Activated naive CD8-positive, alpha-beta T cell treated with anti-CD3 and anti-CD28 coated beads, Interleukin-2, amount 50 U/mL, for 24 hours (primary cell): ENCODE measurements at regions not wholly inside any gene's neighbourhood (a gene's known extent, or its start where the extent isn't known, plus 50 kb on each side); places are given as distances from the start of the nearest gene placed in this dataset.
A peak's percentile ranks its signal among the peaks of the same experiment; 100 is the strongest.
"Not testable (repeated sequence)": the region's sequence is repeated elsewhere in the genome, so short reads cannot be mapped to it uniquely, and the experiment has no call there.

Source experiments
- ATAC-seq: fragments of 150-1000 bp; cut with Tn5 transposase; one replicate; pipeline ENCODE4 v1.10.0; 2021
- DNase-seq: peaks from one replicate; pipeline ENCODE4 v3.0.0; 2021
- H3K27ac Mint-ChIP-seq: one replicate; pipeline ENCODE4 v1.8.0; 2021; ENCODE audit warnings: mild to moderate bottlenecking, mixed read lengths
- H3K27me3 Mint-ChIP-seq: one replicate; pipeline ENCODE4 v1.8.0; 2021; ENCODE audit warnings: mixed read lengths
- H3K36me3 Mint-ChIP-seq: one replicate; pipeline ENCODE4 v1.8.0; 2021; ENCODE audit warnings: low read depth, mixed read lengths
- H3K4me1 Mint-ChIP-seq: one replicate; pipeline ENCODE4 v1.8.0; 2021; ENCODE audit warnings: mixed read lengths
- H3K4me3 Mint-ChIP-seq: one replicate; pipeline ENCODE4 v1.8.0; 2021; ENCODE audit warnings: mild to moderate bottlenecking, moderate library complexity, mixed read lengths
- H3K9me3 Mint-ChIP-seq: one replicate; pipeline ENCODE4 v1.8.0; 2021; ENCODE audit warnings: mixed read lengths

DNA sequence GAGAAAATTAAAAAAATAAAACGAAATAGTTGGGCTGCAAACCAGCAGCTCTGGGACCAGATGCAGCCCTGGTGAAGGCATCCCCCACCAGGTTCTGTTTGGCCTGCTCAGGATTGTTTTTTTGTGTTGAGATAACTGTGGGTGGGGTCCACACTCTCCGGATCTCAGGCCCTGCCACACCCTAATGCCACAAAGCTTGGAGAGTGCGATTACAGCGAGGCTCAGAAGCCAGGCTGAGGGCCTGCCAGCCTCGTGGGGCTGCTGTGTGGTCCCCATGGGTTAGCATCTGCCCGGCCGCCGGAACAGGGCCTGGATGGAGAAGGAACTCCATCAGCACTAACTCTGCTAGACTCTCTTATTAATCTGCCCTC lies 290.8 kb upstream of the PLGLB2 start:
- not testable (repeated sequence) for H3K4me3 Mint-ChIP-seq, ATAC-seq, DNase-seq, H3K27ac Mint-ChIP-seq, H3K9me3 Mint-ChIP-seq, H3K27me3 Mint-ChIP-seq
- H3K4me1 Mint-ChIP-seq: peaks cover 28% of the 10 kb centered on the region
- peaks cover 10% of the 10 kb centered on the region for H3K36me3 Mint-ChIP-seq

DNA sequence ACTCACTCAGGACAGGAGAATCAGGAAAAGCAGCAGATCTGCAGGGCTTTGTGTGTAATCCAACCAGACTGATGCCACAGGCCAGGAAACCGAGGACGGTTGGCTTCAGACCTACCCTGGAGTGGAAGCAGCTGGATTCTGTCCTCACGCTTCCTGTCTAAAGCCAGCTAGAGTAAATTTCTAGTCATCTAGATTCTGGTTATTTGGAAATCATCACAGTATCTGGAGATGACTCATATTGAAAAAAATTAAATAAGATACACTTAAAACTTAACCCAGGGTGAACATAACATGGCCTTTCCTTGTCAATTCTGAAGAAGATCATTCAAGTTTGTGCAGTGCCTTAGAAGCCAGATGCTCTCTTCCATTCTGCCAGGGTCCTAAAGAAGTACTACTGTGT lies 288.9 kb upstream of the PLGLB2 start:
- H3K9me3 Mint-ChIP-seq, H3K27me3 Mint-ChIP-seq, DNase-seq: not testable (repeated sequence)
- ATAC-seq: peak; percentile 35
- H3K36me3 Mint-ChIP-seq: peaks cover 10% of the 10 kb centered on the region
- H3K27ac Mint-ChIP-seq: peak overlapping the region; percentile 85
- H3K4me1 Mint-ChIP-seq: peaks cover 26% of the 10 kb centered on the region
- peak overlapping the region; percentile 85 for H3K4me3 Mint-ChIP-seq

DNA sequence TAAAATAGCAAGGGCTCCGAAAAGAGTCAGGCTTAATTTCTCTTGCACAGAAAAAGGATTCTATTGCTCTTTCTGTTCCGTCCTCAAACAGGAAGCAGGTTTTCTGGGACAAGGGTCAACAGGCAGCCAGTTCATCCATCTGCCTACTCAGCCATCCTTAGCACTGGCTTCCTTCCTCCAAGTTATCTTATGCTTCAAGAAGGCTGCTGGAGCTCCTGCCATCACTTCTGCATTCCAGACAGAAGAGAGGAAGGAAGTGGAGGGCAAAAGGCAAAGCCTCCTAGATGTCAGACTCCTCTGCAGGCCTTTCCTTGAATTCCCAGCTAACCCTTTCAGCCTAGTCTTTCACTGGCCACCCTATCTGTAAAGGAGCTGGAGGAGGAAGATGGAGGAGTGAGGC lies 287.8 kb upstream of the PLGLB2 start:
- not testable (repeated sequence) for H3K4me3 Mint-ChIP-seq, DNase-seq, H3K9me3 Mint-ChIP-seq, ATAC-seq, H3K27ac Mint-ChIP-seq, H3K27me3 Mint-ChIP-seq
- Mint-ChIP-seq H3K4me1 (peaks cover 27% of the 10 kb centered on the region), H3K36me3 (peaks cover 10% of the 10 kb centered on the region)

- peaks cover 13% of the 10 kb centered on the region for H3K36me3 Mint-ChIP-seq
- H3K4me1 Mint-ChIP-seq: peaks cover 30% of the 10 kb centered on the region
- ATAC-seq: peak; percentile 29
- not testable (repeated sequence) for H3K27me3 Mint-ChIP-seq, H3K4me3 Mint-ChIP-seq, DNase-seq, H3K9me3 Mint-ChIP-seq, H3K27ac Mint-ChIP-seq
Observed at GRCh38 chr2:87460662-87461061, 287.2 kb upstream of the PLGLB2 start.

DNA sequence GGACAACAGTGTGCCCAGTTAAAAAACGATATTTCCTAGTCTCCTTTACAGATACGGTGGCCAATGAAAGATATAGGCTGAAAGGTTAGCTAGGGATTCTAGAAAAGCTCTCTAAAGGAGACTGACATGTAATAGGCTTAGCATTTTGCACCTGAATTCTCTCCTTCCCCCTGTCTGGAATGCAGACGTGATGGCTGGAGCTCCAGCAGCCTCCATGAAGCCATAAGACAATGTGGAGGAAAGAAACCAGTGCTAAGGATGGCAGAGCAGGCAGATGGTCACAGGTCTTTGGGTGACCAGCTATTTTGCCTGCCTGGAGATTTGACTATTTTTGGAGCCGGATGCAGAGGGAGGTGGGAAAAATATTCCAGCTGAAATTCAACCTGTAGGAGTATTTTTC lies 286.2 kb upstream of the PLGLB2 start:
- not testable (repeated sequence) for H3K4me3 Mint-ChIP-seq, H3K27me3 Mint-ChIP-seq, DNase-seq, H3K9me3 Mint-ChIP-seq, ATAC-seq, H3K27ac Mint-ChIP-seq
- Mint-ChIP-seq H3K36me3 (peaks cover 13% of the 10 kb centered on the region), H3K4me1 (peaks cover 35% of the 10 kb centered on the region)

- not testable (repeated sequence) for H3K36me3 Mint-ChIP-seq, DNase-seq, H3K4me3 Mint-ChIP-seq, H3K27me3 Mint-ChIP-seq, ATAC-seq, H3K9me3 Mint-ChIP-seq
- Mint-ChIP-seq H3K27ac (peak overlapping the region; percentile 60), H3K4me1 (peaks cover 45% of the 10 kb centered on the region)
Observed at GRCh38 chr2:87464219-87464618, 283.7 kb upstream of the PLGLB2 start.

- H3K27ac Mint-ChIP-seq, ATAC-seq, H3K9me3 Mint-ChIP-seq, H3K4me3 Mint-ChIP-seq, DNase-seq, H3K27me3 Mint-ChIP-seq: not testable (repeated sequence)
- Mint-ChIP-seq H3K36me3 (peaks cover 15% of the 10 kb centered on the region), H3K4me1 (peaks cover 51% of the 10 kb centered on the region)
Observed at GRCh38 chr2:87465730-87466129, 282.2 kb upstream of the PLGLB2 start.

DNA sequence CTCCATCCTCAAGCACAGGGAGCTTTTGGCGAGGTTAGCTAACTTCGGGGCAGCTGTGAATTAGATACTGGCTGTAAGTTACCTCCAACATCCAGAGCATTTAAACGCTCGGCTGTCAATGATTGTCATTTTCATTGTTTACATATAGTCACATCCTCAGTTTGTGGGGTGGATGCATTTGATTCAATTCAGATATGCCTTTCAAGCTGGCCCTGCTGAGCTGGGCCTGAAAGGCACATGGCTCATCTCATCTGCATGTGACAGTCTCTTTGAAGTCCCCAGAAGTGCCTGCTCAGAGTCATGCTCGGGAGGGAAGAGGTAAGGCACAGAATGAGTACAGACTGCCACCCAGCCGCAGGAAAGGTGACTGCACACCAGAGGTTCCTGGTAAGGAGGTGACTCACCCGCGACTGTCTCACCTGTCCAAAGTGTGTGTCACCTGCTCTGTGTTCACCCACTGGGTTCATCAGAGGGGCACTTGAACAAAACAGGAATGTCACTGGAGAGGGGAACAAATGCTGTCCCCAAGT lies 281.2 kb upstream of the PLGLB2 start:
- H3K27me3 Mint-ChIP-seq, H3K9me3 Mint-ChIP-seq, H3K4me3 Mint-ChIP-seq: not testable (repeated sequence)
- DNase-seq (peak; percentile 68), ATAC-seq (peak; percentile 78)
- peaks cover 53% of the 10 kb centered on the region for H3K4me1 Mint-ChIP-seq
- peaks cover 19% of the 10 kb centered on the region for H3K36me3 Mint-ChIP-seq
- H3K27ac Mint-ChIP-seq: peak overlapping the region; percentile 68

GRCh38 chr2:87468429-87468981 lies 279.4 kb upstream of the PLGLB2 start:
- DNase-seq, H3K27me3 Mint-ChIP-seq, H3K9me3 Mint-ChIP-seq, ATAC-seq: not testable (repeated sequence)
- H3K36me3 Mint-ChIP-seq: peaks cover 19% of the 10 kb centered on the region
- peaks cover 53% of the 10 kb centered on the region for H3K4me1 Mint-ChIP-seq
- H3K27ac Mint-ChIP-seq: peak overlapping the region; percentile 77
- H3K4me3 Mint-ChIP-seq: peak overlapping the region; percentile 29

DNA sequence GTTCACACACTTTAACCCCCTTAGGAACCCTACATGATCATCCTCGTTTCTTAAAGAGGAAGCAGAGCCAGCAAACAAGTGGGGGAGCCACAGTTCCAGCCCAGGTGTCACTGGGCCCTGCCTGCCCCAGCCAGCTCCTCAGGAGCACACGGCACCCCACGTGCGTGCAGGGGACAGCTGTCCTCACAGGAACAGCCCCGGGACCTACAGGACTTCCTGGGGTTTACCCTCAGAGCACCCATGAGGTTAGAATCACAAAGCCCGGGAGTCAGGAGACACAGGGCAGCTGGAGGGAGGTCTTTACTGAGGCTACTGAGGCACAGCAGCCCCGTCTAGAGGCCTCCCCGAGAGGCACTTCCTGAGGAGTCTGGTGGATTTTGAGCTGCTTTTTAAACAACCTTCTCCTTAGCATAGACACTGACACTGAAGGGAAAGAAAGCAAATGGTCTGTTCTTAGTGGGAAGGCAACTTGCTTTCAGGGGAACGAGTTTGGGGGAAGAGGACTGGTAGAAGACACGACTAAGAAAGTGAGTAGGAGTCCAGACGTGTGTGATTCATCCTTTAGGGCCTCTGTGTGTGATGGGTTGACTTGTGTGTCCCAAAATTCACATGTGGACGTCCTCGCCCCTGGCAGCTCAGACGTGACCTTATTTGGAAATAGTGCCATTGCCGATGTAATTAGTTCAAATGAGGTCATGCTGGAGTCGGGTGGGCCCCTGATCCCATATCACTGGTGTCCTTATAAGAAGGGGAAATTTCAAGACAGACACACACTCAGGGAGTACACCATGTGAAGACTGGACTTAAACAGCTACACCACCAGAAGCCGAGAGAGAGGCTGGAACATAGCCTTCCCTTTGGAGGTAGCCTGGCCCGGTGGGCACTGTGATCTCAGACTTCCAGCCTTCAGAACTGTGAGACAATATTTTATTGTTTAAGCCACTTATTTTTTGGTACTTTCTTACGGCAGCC lies 278.4 kb upstream of the PLGLB2 start:
- peak overlapping the region; percentile 98 for H3K27ac Mint-ChIP-seq

DNA sequence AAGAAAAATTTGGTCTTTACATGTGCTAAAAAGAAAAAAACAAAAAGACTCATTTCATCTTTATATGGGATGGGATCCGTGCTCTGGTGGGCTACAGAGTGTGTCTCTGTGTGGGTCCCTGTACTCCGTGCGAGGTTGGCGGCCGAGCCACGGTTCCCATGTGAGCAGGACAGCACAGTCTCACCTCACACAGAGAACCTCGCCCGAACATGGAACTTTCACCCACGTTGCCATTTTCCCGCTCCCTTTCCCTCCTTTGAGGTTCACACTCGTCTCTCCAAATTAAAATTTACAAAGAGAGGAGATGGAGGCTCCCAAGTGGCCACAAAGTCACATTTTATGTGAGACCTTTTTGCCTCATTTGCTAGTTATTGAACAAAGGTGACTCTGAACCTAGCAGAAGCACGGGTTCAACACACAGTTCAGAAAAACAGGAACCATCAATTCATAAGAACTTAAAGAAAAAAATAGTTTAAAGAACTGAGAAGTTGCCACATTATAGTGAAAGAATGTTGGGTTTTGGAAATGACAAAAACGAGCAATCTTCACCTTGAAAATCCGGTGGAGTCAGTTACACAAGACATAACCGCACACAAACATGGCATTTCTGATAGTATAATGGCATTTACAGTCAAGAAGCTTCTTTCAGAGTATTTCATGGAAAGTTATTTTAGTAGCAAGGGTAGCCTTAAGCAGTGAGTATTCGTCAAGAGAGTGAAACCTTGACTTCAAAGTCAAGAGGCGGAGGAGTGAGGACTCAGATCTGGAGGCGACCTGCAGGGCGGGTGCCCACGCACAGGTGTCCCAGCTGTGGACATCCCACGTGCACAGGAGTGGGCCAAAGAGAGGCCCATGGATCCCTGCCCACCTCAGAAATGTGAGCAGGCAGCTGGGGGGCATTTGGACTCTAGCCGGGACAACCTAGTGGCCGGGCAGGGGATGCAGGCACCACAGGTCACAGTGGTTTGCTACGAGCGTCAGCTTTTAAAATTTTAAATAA lies 277.2 kb upstream of the PLGLB2 start:
- peak overlapping the region; percentile 98 for H3K27ac Mint-ChIP-seq
- peak overlapping the region; percentile 91 for H3K4me3 Mint-ChIP-seq
- peaks cover 52% of the 10 kb centered on the region for H3K4me1 Mint-ChIP-seq
- peak; percentile 11 for ATAC-seq
- peak; percentile 68 for DNase-seq
- not testable (repeated sequence) for H3K27me3 Mint-ChIP-seq, H3K9me3 Mint-ChIP-seq
- H3K36me3 Mint-ChIP-seq: peaks cover 20% of the 10 kb centered on the region

More for the DNA sequence above, 278.4 kb upstream of the PLGLB2 start:
- Mint-ChIP-seq H3K4me1 (peaks cover 49% of the 10 kb centered on the region), H3K36me3 (peaks cover 19% of the 10 kb centered on the region), H3K4me3 (peak overlapping the region; percentile 91)
- DNase-seq (peak; percentile 65), ATAC-seq (peak; percentile 73)
- H3K9me3 Mint-ChIP-seq, H3K27me3 Mint-ChIP-seq: not testable (repeated sequence)

- peak overlapping the region; percentile 91 for H3K4me3 Mint-ChIP-seq
- ATAC-seq: not testable (repeated sequence)
- H3K4me1 Mint-ChIP-seq: peaks cover 55% of the 10 kb centered on the region
Observed at GRCh38 chr2:87471478-87471877, 276.4 kb upstream of the PLGLB2 start.

DNA sequence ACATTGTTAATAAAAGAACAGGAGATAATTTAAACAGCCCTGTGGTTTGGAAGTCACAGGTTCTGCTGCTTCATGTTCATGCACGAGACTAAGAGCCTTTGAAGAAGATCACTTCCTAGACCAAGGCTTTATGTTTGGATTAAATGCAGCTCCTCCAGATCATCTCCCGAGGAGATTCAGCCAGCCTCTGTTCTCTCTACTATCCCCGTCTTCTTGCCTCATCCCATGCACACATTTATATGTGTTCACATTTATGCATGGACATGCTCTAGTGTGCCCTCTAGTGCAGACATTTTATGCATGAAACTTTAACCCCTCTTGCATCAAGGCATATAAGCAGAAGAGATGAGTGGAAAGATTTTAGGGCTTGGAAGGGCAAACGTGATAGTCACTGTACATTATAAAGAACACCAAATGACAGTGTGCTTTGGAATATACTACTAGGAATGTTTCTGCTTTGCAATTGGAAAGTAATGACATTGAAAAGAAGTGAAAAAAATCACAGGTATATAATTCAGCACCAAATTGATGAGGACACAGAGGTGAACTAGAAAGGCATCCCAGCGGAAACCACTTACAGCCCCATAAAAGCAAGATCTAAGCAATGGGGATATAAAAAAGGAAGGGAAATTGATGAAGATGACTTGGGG lies 271.5 kb upstream of the PLGLB2 start:
- H3K4me1 Mint-ChIP-seq: peaks cover 43% of the 10 kb centered on the region
- DNase-seq, H3K9me3 Mint-ChIP-seq, H3K27me3 Mint-ChIP-seq: not testable (repeated sequence)
- peak; percentile 47 for ATAC-seq
- H3K36me3 Mint-ChIP-seq: peaks cover 35% of the 10 kb centered on the region
- peak overlapping the region; percentile 44 for H3K4me3 Mint-ChIP-seq
- H3K27ac Mint-ChIP-seq: peak overlapping the region; percentile 90

More at GRCh38 chr2:87471478-87471877, 276.4 kb upstream of the PLGLB2 start:
- Mint-ChIP-seq H3K27ac (peak overlapping the region; percentile 96), H3K36me3 (peaks cover 22% of the 10 kb centered on the region)
- not testable (repeated sequence) for H3K27me3 Mint-ChIP-seq, DNase-seq, H3K9me3 Mint-ChIP-seq
